ENCODE measurements at regions not wholly inside any gene's neighbourhood (a gene's known extent, or its start where the extent isn't known, plus 50 kb on each side); places are given as distances from the start of the nearest gene placed in this dataset.

DNA sequence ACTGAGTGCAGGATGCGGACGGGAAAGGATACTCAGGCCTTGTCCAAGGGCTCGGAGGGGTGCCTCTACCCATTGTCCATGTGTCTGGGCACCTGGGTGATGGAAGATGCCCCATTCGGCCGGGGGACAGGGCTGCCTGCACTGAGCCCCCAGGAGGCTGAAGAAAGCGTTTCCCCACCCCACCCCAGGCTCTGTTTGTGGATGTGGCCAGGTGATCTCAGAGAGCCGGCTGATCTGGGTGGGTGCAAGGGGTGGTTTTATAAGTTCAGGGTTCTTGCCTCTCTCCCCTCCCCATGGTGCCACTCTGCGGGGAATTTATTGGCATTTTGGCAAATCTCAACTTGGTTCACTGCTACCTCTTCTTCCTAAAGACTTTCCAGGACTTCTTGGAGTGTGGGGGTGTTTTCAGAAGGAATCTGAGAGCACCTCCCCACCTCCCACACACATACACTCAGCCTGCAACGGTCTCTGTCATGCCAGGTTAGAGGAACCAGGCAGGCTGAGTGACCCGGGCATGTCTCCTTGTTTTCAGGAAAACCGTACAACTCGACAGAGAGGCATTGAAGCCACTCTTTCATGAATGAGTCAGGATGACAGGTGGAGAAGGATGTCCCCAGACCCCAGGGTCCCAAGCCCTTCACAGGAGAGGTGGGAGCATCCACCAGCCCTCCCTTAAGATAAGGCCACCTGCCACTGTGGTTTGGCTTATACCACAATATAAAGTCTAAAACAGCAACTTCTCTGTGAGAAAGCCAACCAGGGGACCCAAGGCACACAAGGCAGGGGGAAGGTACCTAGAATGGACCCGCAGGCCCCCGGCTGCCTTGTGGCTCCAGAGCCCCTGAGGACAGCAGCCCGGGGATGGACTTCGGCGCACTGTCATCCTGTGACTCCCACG lies 174.9 kb downstream of the ETS2 start:
- no peaks in the 10 kb centered on the region for H3K9me3 ChIP-seq (ENCODE audit: low read depth)
- no peaks in the 10 kb centered on the region for H3K27me3 ChIP-seq
- no peak overlapping the region for H3K27ac ChIP-seq
- no peaks in the 10 kb centered on the region for H3K36me3 ChIP-seq (replicated peaks; ENCODE audit: insufficient read depth, low read depth)
- H2AFZ ChIP-seq: no peak overlapping the region
- 94% methylated on average over 18 of the region's 18 CpGs for WGBS (ENCODE audit: low lambda C conversion rate, missing lambda C conversion rate)
- H3K4me1 ChIP-seq (ENCODE audit: insufficient read depth): peaks cover 20% of the 10 kb centered on the region
- H3K9me2 ChIP-seq (replicated peaks; ENCODE audit: insufficient read depth): no peaks in the 10 kb centered on the region
- no peaks in the 10 kb centered on the region for H4K20me1 ChIP-seq (ENCODE audit: insufficient read depth, poor library complexity, severe bottlenecking)
- TF ChIP-seq, protein P1, sequence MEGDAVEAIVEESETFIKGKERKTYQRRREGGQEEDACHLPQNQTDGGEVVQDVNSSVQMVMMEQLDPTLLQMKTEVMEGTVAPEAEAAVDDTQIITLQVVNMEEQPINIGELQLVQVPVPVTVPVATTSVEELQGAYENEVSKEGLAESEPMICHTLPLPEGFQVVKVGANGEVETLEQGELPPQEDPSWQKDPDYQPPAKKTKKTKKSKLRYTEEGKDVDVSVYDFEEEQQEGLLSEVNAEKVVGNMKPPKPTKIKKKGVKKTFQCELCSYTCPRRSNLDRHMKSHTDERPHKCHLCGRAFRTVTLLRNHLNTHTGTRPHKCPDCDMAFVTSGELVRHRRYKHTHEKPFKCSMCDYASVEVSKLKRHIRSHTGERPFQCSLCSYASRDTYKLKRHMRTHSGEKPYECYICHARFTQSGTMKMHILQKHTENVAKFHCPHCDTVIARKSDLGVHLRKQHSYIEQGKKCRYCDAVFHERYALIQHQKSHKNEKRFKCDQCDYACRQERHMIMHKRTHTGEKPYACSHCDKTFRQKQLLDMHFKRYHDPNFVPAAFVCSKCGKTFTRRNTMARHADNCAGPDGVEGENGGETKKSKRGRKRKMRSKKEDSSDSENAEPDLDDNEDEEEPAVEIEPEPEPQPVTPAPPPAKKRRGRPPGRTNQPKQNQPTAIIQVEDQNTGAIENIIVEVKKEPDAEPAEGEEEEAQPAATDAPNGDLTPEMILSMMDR (IDR thresholded peaks at IDR 0.05; ENCODE audit: poor library complexity): no peak
- TF ChIP-seq EZH2phosphoT487 (IDR thresholded peaks at IDR 0.05; ENCODE audit: low read depth, severe bottlenecking, unreplicated experiment): no peak
- no peak for TF ChIP-seq EZH2 (IDR thresholded peaks at IDR 0.05; ENCODE audit: borderline replicate concordance)
- H3K4me2 ChIP-seq: no peak overlapping the region
- H3K79me2 ChIP-seq: no peaks in the 10 kb centered on the region
- no peak overlapping the region for H3K4me3 ChIP-seq
- no peak for DNase-seq (ENCODE audit: low spot score)

DNA sequence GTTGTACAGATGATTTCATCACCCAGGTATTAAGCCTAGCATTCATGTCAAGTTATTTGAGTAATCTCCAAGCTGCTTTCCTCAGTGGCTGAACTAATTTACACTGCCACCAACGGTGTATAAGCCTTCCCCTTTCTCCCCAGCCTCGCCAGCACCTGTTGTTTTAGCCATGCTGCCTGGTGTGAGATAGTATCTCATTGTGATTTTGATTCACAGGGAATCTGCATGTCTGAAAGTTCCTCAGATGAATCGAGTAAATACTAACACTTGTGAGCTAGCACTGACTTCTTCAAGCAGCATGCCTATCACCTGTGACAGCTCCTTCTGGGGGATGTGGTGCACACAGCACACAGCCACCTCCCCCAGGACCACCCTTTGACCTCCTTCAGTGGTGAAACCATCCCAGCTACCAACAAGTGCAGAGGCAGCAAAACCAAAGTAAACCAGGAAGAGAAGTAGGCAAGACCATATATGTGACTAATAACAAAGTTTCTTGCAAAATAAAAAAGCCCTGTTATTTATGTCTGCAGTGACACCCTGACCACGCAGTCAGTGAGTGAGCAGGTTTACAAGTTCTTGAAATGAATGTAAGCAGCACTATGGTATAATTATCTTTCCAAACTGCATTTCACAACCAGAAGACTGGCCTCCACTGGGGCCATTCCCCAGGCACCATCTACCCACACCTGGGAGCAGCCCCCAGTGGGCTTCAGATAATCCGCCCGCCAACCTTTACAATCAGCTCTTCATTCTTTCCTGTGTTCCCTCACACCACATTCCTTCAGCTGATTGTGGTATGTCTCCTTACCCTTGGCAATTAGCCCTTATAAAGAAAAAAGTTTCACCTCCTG lies 173.8 kb downstream of the ETS2 start:
- Histone ChIP-seq H2AFZ (no peak overlapping the region), H4K20me1 (ENCODE audit: insufficient read depth, poor library complexity, severe bottlenecking) (no peaks in the 10 kb centered on the region), H3K36me3 (replicated peaks; ENCODE audit: insufficient read depth, low read depth) (no peaks in the 10 kb centered on the region), H3K9me3 (ENCODE audit: low read depth) (no peaks in the 10 kb centered on the region), H3K4me2 (no peak overlapping the region), H3K27me3 (no peaks in the 10 kb centered on the region), H3K27ac (peak overlapping the region; percentile 49), H3K4me3 (no peak overlapping the region), H3K4me1 (ENCODE audit: insufficient read depth) (peaks cover 10% of the 10 kb centered on the region), H3K9me2 (replicated peaks; ENCODE audit: insufficient read depth) (no peaks in the 10 kb centered on the region), H3K79me2 (no peaks in the 10 kb centered on the region)
- 56% methylated on average over 6 of the region's 6 CpGs for whole genome bisulfite sequencing (ENCODE audit: low lambda C conversion rate, missing lambda C conversion rate)
- peak; percentile 26 for DNase-seq (ENCODE audit: low spot score)
- TF ChIP-seq, protein P1 (IDR thresholded peaks at IDR 0.05; ENCODE audit: poor library complexity): no peak
- no peak for TF ChIP-seq EZH2phosphoT487 (IDR thresholded peaks at IDR 0.05; ENCODE audit: low read depth, severe bottlenecking, unreplicated experiment)
- no peak for TF ChIP-seq EZH2 (IDR thresholded peaks at IDR 0.05; ENCODE audit: borderline replicate concordance)

DNA sequence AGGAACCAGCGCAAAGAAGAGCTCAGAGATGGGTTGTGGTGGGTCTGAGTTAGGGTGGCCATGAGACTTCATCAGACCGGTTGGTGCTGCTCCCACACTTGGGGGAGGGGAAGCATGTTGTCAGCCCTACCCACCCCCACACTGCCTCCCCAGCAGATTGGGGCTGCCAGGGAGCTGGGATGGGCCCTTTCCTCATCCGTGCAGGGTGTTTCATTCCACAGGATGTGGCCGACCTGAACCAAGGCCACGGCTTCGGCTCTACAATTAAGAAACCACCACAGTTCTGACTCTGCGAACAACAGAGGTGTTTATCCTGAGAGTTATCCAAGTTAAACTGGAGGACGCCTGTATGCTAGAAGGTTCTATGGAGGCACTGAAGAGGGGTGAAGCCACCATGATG lies 171.2 kb downstream of the ETS2 start:
- Histone ChIP-seq H3K4me2 (no peak overlapping the region), H2AFZ (no peak overlapping the region), H3K4me3 (no peak overlapping the region), H3K27ac (no peak overlapping the region), H3K9me3 (ENCODE audit: low read depth) (no peaks in the 10 kb centered on the region), H3K4me1 (ENCODE audit: insufficient read depth) (peaks cover 10% of the 10 kb centered on the region), H4K20me1 (ENCODE audit: insufficient read depth, poor library complexity, severe bottlenecking) (no peaks in the 10 kb centered on the region), H3K27me3 (no peaks in the 10 kb centered on the region), H3K79me2 (no peaks in the 10 kb centered on the region), H3K36me3 (replicated peaks; ENCODE audit: insufficient read depth, low read depth) (no peaks in the 10 kb centered on the region), H3K9me2 (replicated peaks; ENCODE audit: insufficient read depth) (no peaks in the 10 kb centered on the region)
- 97% methylated on average over 8 of the region's 8 CpGs for WGBS (ENCODE audit: low lambda C conversion rate, missing lambda C conversion rate)
- TF ChIP-seq EZH2phosphoT487 (IDR thresholded peaks at IDR 0.05; ENCODE audit: low read depth, severe bottlenecking, unreplicated experiment): no peak
- no peak for TF ChIP-seq EZH2 (IDR thresholded peaks at IDR 0.05; ENCODE audit: borderline replicate concordance)
- DNase-seq (ENCODE audit: low spot score): no peak
